ENCODE measurements at regions not wholly inside any gene's neighbourhood (a gene's known extent, or its start where the extent isn't known, plus 50 kb on each side); places are given as distances from the start of the nearest gene placed in this dataset.

- H4K91ac ChIP-seq (ENCODE audit: insufficient read length, low read depth, low read length), result no peak overlapping the region
- no peak overlapping the region for H2BK5ac ChIP-seq (ENCODE audit: insufficient read length, low read length)
- no peak overlapping the region for H2AK5ac ChIP-seq (ENCODE audit: insufficient read length, low read length)
- no peak overlapping the region for H2BK15ac ChIP-seq (ENCODE audit: low read depth, low read length)
- Mint-ChIP-seq H3K9me3 (no peaks in the 10 kb centered on the region), H3K27ac (no peak overlapping the region), H3K4me3 (no peak overlapping the region), H3K36me3 (ENCODE audit: insufficient read depth in 1 of 3, low read depth in 3 of 3) (no peaks in the 10 kb centered on the region), H3K27me3 (ENCODE audit: low read depth) (no peaks in the 10 kb centered on the region), H3K4me1 (peaks cover 5 to 9% of the 10 kb centered on the region in 2 experiments; a peak in 3 of 4 replicates)
- no peak for DNase-seq
- no peaks in the 10 kb centered on the region for H4K20me1 ChIP-seq (ENCODE audit: control insufficient read depth, insufficient read depth, insufficient read length)
- no peak overlapping the region for H3K4ac ChIP-seq (ENCODE audit: low read depth, low read length)
- TF ChIP-seq CTCF (conservative IDR thresholded peaks at IDR 0.05), result no peak
- H2BK20ac ChIP-seq (ENCODE audit: low read depth, low read length, poor library complexity, severe bottlenecking), result no peak overlapping the region
- H3K23ac ChIP-seq (ENCODE audit: insufficient read length, low read depth, low read length), result no peak overlapping the region
- H3K18ac ChIP-seq (ENCODE audit: insufficient read length, low read depth, low read length), result no peak overlapping the region
- no peaks in the 10 kb centered on the region for H3K23me2 ChIP-seq (ENCODE audit: insufficient read length, low read depth, low read length, poor library complexity, severe bottlenecking)
- no peak overlapping the region for H2AFZ ChIP-seq (ENCODE audit: low read length)
- H4K8ac ChIP-seq (replicated peaks; ENCODE audit: insufficient read length, low read depth, low read length), result no peak overlapping the region
- no peaks in the 10 kb centered on the region for H3K27me3 ChIP-seq (ENCODE audit: insufficient read depth, low read length)
- no peak overlapping the region for H3K14ac ChIP-seq (ENCODE audit: insufficient read depth, low read length)
- no peak overlapping the region for H2BK12ac ChIP-seq (ENCODE audit: insufficient read length, low read depth, low read length)
- H3K9ac ChIP-seq (ENCODE audit: extremely low read depth, insufficient read length, low read length), result no peak overlapping the region
- no peaks in the 10 kb centered on the region for H3K9me3 ChIP-seq (ENCODE audit: control insufficient read depth, low read depth, low read length)
- no peak overlapping the region for H3K4me2 ChIP-seq (ENCODE audit: insufficient read depth, insufficient read length, low read length)
- H3K56ac ChIP-seq (ENCODE audit: insufficient read length, low read depth, low read length), result no peak overlapping the region
- no peak overlapping the region for H3T11ph ChIP-seq (ENCODE audit: low read length)
- no peaks in the 10 kb centered on the region for H3K79me2 ChIP-seq (ENCODE audit: insufficient read depth, low read length)
- H3K79me1 ChIP-seq (ENCODE audit: insufficient read depth, low read depth, low read length, poor library complexity, severe bottlenecking), result no peaks in the 10 kb centered on the region
- H3K27ac ChIP-seq (ENCODE audit: insufficient read length, low read depth, low read length), result no peak overlapping the region
- no peak overlapping the region for H4K5ac ChIP-seq (ENCODE audit: insufficient read length, low read depth, low read length)
- no peak overlapping the region for H2BK120ac ChIP-seq (ENCODE audit: low read depth, low read length, poor library complexity, severe bottlenecking)
- H3K4me1 ChIP-seq (ENCODE audit: insufficient read depth, low read length), result no peaks in the 10 kb centered on the region
Measured at GRCh38 chr16:62562121-62562520, 525.9 kb upstream of the CDH8 start.

All from H9 (cell line).